ENCODE measurements at regions not wholly inside any gene's neighbourhood (a gene's known extent, or its start where the extent isn't known, plus 50 kb on each side); places are given as distances from the start of the nearest gene placed in this dataset.

- TF ChIP-seq CTCF (optimal IDR thresholded peaks at IDR 0.05 in 1 of 3, IDR thresholded peaks at IDR 0.05 in 1 of 3, conservative IDR thresholded peaks at IDR 0.05 in 1 of 3; ENCODE audit: extremely low read depth in 1 of 3, insufficient read depth in 2 of 3, low read length in 3 of 3) (no peak), EZH2 (IDR thresholded peaks at IDR 0.05; ENCODE audit: low read length) (no peak)
These were observed 92.0 kb upstream of the SLC38A4 start for GRCh38 chr12:46917821-46918220.
